A673 (cell line): ENCODE measurements at regions not wholly inside any gene's neighbourhood (a gene's known extent, or its start where the extent isn't known, plus 50 kb on each side); places are given as distances from the start of the nearest gene placed in this dataset.
A peak's percentile ranks its signal among the peaks of the same experiment; 100 is the strongest.

Experiments
- BruUV-seq: library from RNA; stranded (reverse); fragments of 400-500 nt; replicated peaks from 2 replicates; lab custom pipeline; 2021; lab: Mats Ljungman, UMichigan
- CTCF ChIA-PET: fragments of 300-600 bp; sonication (Branson Sonifier 250); formaldehyde crosslinking; loops from one replicate; lab custom pipeline; 2022; ENCODE audit warnings: antibody characterized with exemption; lab: Charles Lee
- POLR2A ChIA-PET: fragments of 300-600 bp; sonication (Branson Sonifier 250); formaldehyde crosslinking; loops from one replicate; lab custom pipeline; 2022; ENCODE audit warnings: antibody characterized with exemption; ENCODE audit not compliant: low non-redundant PET; lab: Charles Lee
- DNase-seq: peaks from one replicate; pipeline ENCODE4 v3.0.0-alpha.2; 2015; ENCODE audit warnings: low spot score
- H3K27ac ChIP-seq: fragments of 200-600 bp; sonication (generic); 2 replicates; pipeline ENCODE4 v1.5.1; 2016; ENCODE audit warnings: mixed run types, low read depth, mild to moderate bottlenecking, mixed read lengths, antibody characterized with exemption, low read length; ENCODE audit not compliant: poor library complexity, severe bottlenecking
- H3K27me3 ChIP-seq: fragments of 200-600 bp; sonication (generic); replicated peaks from 2 replicates; pipeline ENCODE4 v1.6.1; 2017; ENCODE audit warnings: mixed run types, low read depth, mild to moderate bottlenecking, mixed read lengths, antibody characterized with exemption, low read length; ENCODE audit not compliant: insufficient read depth, poor library complexity
- H3K36me3 ChIP-seq: fragments of 200-600 bp; sonication (generic); 2 replicates; pipeline ENCODE4 v1.6.1; 2016; ENCODE audit warnings: mixed run types, mild to moderate bottlenecking, mixed read lengths, antibody characterized with exemption, low read length; ENCODE audit not compliant: insufficient read depth, poor library complexity, severe bottlenecking
- H3K4me1 ChIP-seq: fragments of 200-600 bp; sonication (generic); 2 replicates; pipeline ENCODE4 v1.6.1; 2017; ENCODE audit warnings: mixed run types, mild to moderate bottlenecking, mixed read lengths, antibody characterized with exemption, low read length; ENCODE audit not compliant: insufficient read depth, poor library complexity, severe bottlenecking
- H3K4me3 ChIP-seq: fragments of 200-600 bp; sonication (generic); 2 replicates; pipeline ENCODE4 v1.5.1; 2016; ENCODE audit warnings: low read depth, mixed run types, mild to moderate bottlenecking, mixed read lengths, low read length; ENCODE audit not compliant: poor library complexity, severe bottlenecking
- H3K9me3 ChIP-seq: fragments of 200-600 bp; sonication (generic); 2 replicates; pipeline ENCODE4 v1.6.1; 2016; ENCODE audit warnings: mixed run types, low read depth, mild to moderate bottlenecking, mixed read lengths, antibody characterized with exemption, low read length; ENCODE audit not compliant: poor library complexity, severe bottlenecking
- EZH2 ChIP-seq: fragments of 200-600 bp; sonication (generic); IDR thresholded peaks from 2 replicates; pipeline ENCODE4 v1.6.1; 2017; ENCODE audit warnings: borderline replicate concordance, low read depth, mild to moderate bottlenecking, mixed read lengths, antibody characterized with exemption, low read length; ENCODE audit not compliant: poor library complexity, severe bottlenecking
- intact Hi-C: fragments of 100-400 bp; cut with micrococcal nuclease; formaldehyde crosslinking; loops from one replicate; pipeline ENCODE4 v1.10.0; 2022; ENCODE audit not compliant: unreplicated experiment
- TF ChIP-seq, protein P1 (sequence below): fragments of 300-800, 200-600 bp; sonication (generic); conservative IDR thresholded peaks from 2 replicates; pipeline ENCODE4 v1.5.1; 2017; ENCODE audit warnings: low read depth, mild to moderate bottlenecking, antibody characterized with exemption, low read length, moderate library complexity, mixed read lengths

DNA sequence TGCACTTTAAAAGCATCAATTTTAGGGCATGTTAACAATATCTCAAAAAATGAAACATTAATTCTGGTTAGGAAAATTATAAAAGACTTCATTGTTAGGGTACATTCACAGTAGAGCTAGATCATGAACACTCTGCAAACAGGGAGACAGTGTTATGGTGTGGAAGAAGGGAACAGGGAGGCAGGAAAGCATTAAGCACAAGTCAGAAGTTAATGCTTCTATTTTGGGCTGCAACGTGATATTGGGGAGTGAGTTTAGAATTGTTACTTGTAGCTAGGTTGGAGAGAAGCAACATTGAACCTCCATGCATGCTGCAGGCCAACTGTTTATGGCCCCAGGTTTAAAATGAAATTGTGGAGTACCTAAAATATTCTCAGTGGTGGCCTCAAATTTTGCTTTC lies 278.1 kb upstream of the NMUR2 start:
- H3K36me3 ChIP-seq: no peaks in the 10 kb centered on the region
- no peaks in the 10 kb centered on the region for H3K4me1 ChIP-seq
- ChIA-PET POLR2A (no interaction called here), CTCF (no interaction called here)
- no peak for DNase-seq
- no peak overlapping the region for H3K4me3 ChIP-seq
- intact Hi-C loops: no loop called here
- H3K9me3 ChIP-seq: no peaks in the 10 kb centered on the region
- TF ChIP-seq, protein P1, sequence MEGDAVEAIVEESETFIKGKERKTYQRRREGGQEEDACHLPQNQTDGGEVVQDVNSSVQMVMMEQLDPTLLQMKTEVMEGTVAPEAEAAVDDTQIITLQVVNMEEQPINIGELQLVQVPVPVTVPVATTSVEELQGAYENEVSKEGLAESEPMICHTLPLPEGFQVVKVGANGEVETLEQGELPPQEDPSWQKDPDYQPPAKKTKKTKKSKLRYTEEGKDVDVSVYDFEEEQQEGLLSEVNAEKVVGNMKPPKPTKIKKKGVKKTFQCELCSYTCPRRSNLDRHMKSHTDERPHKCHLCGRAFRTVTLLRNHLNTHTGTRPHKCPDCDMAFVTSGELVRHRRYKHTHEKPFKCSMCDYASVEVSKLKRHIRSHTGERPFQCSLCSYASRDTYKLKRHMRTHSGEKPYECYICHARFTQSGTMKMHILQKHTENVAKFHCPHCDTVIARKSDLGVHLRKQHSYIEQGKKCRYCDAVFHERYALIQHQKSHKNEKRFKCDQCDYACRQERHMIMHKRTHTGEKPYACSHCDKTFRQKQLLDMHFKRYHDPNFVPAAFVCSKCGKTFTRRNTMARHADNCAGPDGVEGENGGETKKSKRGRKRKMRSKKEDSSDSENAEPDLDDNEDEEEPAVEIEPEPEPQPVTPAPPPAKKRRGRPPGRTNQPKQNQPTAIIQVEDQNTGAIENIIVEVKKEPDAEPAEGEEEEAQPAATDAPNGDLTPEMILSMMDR: no peak
- no peak for TF ChIP-seq EZH2
- no peak overlapping the region for H3K27ac ChIP-seq
- no TSS peak for BruUV-seq
- peaks cover 6% of the 10 kb centered on the region for H3K27me3 ChIP-seq

DNA sequence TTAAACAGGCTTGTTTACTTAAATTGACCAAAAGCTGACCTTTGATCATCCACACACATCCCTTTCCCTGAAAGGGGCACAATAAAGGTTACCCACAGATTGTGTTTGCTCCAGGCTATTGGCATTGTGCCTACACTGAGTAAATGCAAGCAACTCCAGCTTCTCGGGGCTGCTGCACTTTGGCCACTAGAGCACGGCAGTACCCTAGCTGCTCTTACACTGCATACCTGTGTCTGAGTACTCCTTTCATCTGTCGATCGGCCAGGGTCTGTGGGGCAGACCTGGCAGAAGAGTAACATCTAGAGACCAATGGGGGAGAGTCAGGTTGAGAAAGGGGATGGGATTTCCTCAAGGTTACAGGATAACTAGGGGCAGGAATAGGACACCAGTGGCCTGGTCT lies 281.9 kb upstream of the NMUR2 start:
- no peak for DNase-seq
- POLR2A ChIA-PET: no interaction called here
- Histone ChIP-seq H3K27me3 (no peaks in the 10 kb centered on the region), H3K36me3 (no peaks in the 10 kb centered on the region), H3K4me3 (no peak overlapping the region), H3K27ac (no peak overlapping the region), H3K9me3 (no peaks in the 10 kb centered on the region), H3K4me1 (peaks cover 6% of the 10 kb centered on the region)
- intact Hi-C loops: no loop called here
- TF ChIP-seq EZH2: no peak
- TF ChIP-seq, protein P1: no peak
- CTCF ChIA-PET: no interaction called here
- BruUV-seq: no TSS peak

DNA sequence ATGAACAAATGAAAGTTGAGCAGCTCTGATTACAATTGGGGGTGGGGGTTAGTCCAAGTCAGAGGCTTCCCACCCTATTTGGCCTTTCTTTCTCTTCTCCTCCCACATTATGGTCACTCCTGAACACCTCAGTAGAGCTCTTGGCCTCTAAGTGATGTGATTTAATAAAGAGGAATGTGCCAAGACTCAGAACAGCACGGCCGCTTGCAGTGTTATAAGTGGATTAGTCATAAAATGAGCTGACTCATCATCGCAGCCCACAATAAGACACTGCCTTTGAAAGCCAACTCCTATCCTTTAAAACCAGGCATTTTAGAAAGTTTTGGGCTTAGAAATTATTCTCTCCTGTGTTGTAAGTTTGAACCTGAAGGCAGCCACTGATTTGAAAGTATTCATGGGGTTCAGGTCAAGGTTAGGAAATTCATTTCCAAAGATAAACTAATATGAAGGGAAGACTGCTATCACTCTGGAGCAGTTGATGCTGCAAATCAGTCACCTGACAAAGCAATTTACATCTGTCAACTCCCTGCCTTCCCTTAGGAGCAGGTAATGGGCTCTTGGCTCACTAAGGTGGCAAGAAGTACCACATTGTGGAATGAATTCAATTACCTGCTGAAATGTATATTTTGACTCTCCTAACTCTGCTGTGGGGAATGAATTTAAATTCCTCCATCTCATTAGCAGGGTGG lies 283.6 kb upstream of the NMUR2 start:
- no peaks in the 10 kb centered on the region for H3K9me3 ChIP-seq
- H3K4me1 ChIP-seq: peaks cover 6% of the 10 kb centered on the region
- POLR2A ChIA-PET: no interaction called here
- DNase-seq: peak; percentile 78
- H3K36me3 ChIP-seq: no peaks in the 10 kb centered on the region
- H3K27me3 ChIP-seq: no peaks in the 10 kb centered on the region
- TF ChIP-seq EZH2: no peak
- TF ChIP-seq, protein P1: no peak
- intact Hi-C loops: no loop called here
- no peak overlapping the region for H3K27ac ChIP-seq
- BruUV-seq: no TSS peak
- CTCF ChIA-PET: no interaction called here
- H3K4me3 ChIP-seq: no peak overlapping the region
